SU-DHL-6 (cell line): ENCODE measurements at regions not wholly inside any gene's neighbourhood (a gene's known extent, or its start where the extent isn't known, plus 50 kb on each side); places are given as distances from the start of the nearest gene placed in this dataset.

Experiments
- CTCF ChIP-seq: fragments of 200-600 bp; sonication (generic); IDR thresholded peaks from one replicate; pipeline ENCODE4 v1.5.1; 2017; ENCODE audit warnings: antibody characterized with exemption, mild to moderate bottlenecking, low read length, moderate library complexity; ENCODE audit not compliant: insufficient read depth, poor library complexity, severe bottlenecking
- EZH2phosphoT487 ChIP-seq: fragments of 200-600 bp; sonication (generic), shearing (Covaris generic); conservative IDR thresholded peaks from 2 replicates; pipeline ENCODE4 v1.6.1; 2018; ENCODE audit warnings: mild to moderate bottlenecking, antibody characterized with exemption, low read length, moderate library complexity, mixed read lengths

DNA sequence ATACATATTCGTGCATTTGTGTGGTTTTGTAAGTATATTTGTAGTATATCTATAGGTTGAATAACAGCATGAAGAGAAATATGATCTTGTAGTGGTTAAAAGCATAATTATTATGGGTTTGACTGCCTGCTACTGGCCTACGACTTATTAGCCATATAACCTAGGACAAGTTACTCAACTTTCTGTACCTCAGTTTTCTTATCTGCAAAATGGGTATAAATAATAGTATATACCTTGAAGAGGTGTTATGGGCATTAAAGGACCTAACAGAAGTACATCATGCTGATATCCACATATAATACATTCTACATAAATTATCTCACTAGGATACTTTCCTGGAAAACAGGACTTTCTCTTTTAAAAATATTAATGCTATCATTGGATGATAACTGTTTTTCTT is 118.3 kb upstream of the ELL2 start:
- no peak for TF ChIP-seq CTCF
- no peak for TF ChIP-seq EZH2phosphoT487
